IMR-90 (cell line): ENCODE measurements at regions not wholly inside any gene's neighbourhood (a gene's known extent, or its start where the extent isn't known, plus 50 kb on each side); places are given as distances from the start of the nearest gene placed in this dataset.
A peak's percentile ranks its signal among the peaks of the same experiment; 100 is the strongest.

Experiments
- ATAC-seq: fragments of 200-7000 bp; cut with Tn5 transposase; 2 replicates; pipeline ENCODE4 v1.9.1; 2020; ENCODE audit warnings: low read depth, mild to moderate bottlenecking, moderate library complexity
- BruUV-seq: library from RNA; stranded (reverse); fragments of 400-500 nt; replicated peaks from 2 replicates; lab custom pipeline; 2021; lab: Mats Ljungman, UMichigan
- CTCF ChIA-PET: fragments of 300-600 bp; formaldehyde crosslinking; extraction: SDS; loops from one replicate; lab custom pipeline; 2021; ENCODE audit warnings: antibody characterized with exemption; lab: Yijun Ruan, JAX
- POLR2A ChIA-PET: fragments of 300-600 bp; sonication (Branson Sonifier 250); formaldehyde crosslinking; loops from one replicate; lab custom pipeline; 2022; ENCODE audit warnings: antibody characterized with exemption; ENCODE audit not compliant: unreplicated experiment; lab: Charles Lee
- DNase-seq: peaks from one replicate; pipeline ENCODE4 v3.0.0; 2013
- H2AFZ ChIP-seq: replicated peaks from 2 replicates; pipeline ENCODE3; 2013; ENCODE audit warnings: low read length, mild to moderate bottlenecking; ENCODE audit not compliant: poor library complexity
- H2AK5ac ChIP-seq: 2 replicates; pipeline ENCODE4 v1.6.1; 2013; ENCODE audit warnings: low read depth, low read length, inconsistent platforms
- H2AK9ac ChIP-seq: replicated peaks from 2 replicates; pipeline ENCODE3; 2013; ENCODE audit warnings: mild to moderate bottlenecking, low read depth, low read length, moderate library complexity; ENCODE audit not compliant: poor library complexity
- H2BK120ac ChIP-seq: 2 replicates; pipeline ENCODE4 v1.6.1; 2013; ENCODE audit warnings: low read depth, low read length, inconsistent platforms
- H2BK15ac ChIP-seq: 3 replicates; pipeline ENCODE4 v1.6.1; 2013; ENCODE audit warnings: low read depth, low read length, inconsistent platforms
- H2BK20ac ChIP-seq: 2 replicates; pipeline ENCODE4 v1.6.1; 2013; ENCODE audit warnings: low read depth, mild to moderate bottlenecking, inconsistent platforms, low read length, moderate library complexity
- H2BK5ac ChIP-seq: 2 replicates; pipeline ENCODE4 v1.6.1; 2013; ENCODE audit warnings: mild to moderate bottlenecking, low read depth, low read length, inconsistent platforms; ENCODE audit not compliant: poor library complexity, severe bottlenecking
- H3K14ac ChIP-seq: replicated peaks from 2 replicates; pipeline ENCODE4 v1.6.1; 2013; ENCODE audit warnings: low read depth, low read length, inconsistent platforms
- H3K18ac ChIP-seq: 2 replicates; pipeline ENCODE4 v1.6.1; 2013; ENCODE audit warnings: low read depth, low read length, control low read depth
- H3K23ac ChIP-seq: 2 replicates; pipeline ENCODE4 v1.6.1; 2013; ENCODE audit warnings: low read depth, low read length, inconsistent platforms
- H3K27ac ChIP-seq: 2 replicates; pipeline ENCODE4 v1.5.1; 2013; ENCODE audit warnings: mild to moderate bottlenecking, control low read depth, low read length; ENCODE audit not compliant: insufficient read depth
- H3K27me3 ChIP-seq: 2 replicates; pipeline ENCODE4 v1.6.1; 2013; ENCODE audit warnings: low read length; ENCODE audit not compliant: control insufficient read depth, insufficient read depth
- H3K36me3 ChIP-seq: 2 replicates; pipeline ENCODE4 v1.6.1; 2013; ENCODE audit warnings: low read length, mixed read lengths; ENCODE audit not compliant: control insufficient read depth, insufficient read depth
- H3K4ac ChIP-seq: 2 replicates; pipeline ENCODE4 v1.6.1; 2013; ENCODE audit warnings: low read depth, low read length, inconsistent platforms
- H3K4me1 ChIP-seq: 2 replicates; pipeline ENCODE4 v1.6.1; 2013; ENCODE audit warnings: low read length, mixed read lengths; ENCODE audit not compliant: control insufficient read depth, insufficient read depth
- H3K4me2 ChIP-seq: 2 replicates; pipeline ENCODE4 v1.6.1; 2013; ENCODE audit warnings: low read depth, mild to moderate bottlenecking, control low read depth, low read length, moderate library complexity
- H3K4me3 ChIP-seq: 2 replicates; pipeline ENCODE4 v1.5.1; 2013; ENCODE audit warnings: low read depth, mild to moderate bottlenecking, control low read depth, low read length, moderate library complexity; ENCODE audit not compliant: insufficient read depth
- H3K56ac ChIP-seq: 2 replicates; pipeline ENCODE4 v1.6.1; 2013; ENCODE audit warnings: low read length, inconsistent platforms; ENCODE audit not compliant: insufficient read depth; ENCODE audit errors: extremely low read depth
- H3K79me1 ChIP-seq, 2 experiments: 2 replicates each; pipeline ENCODE4 v1.6.1; 2013; ENCODE audit warnings: low read length in 2 of 2, inconsistent platforms in 1 of 2, low read depth in 1 of 2
- H3K9ac ChIP-seq: 2 replicates; pipeline ENCODE4 v1.6.1; 2013; ENCODE audit warnings: low read depth, low read length, control low read depth
- H3K9me1 ChIP-seq: 2 replicates; pipeline ENCODE4 v1.6.1; 2013; ENCODE audit warnings: low read length, inconsistent platforms; ENCODE audit not compliant: insufficient read depth
- H3K9me3 ChIP-seq: 2 replicates; pipeline ENCODE4 v1.6.1; 2013; ENCODE audit warnings: low read length; ENCODE audit not compliant: control insufficient read depth, insufficient read depth
- H4K20me1 ChIP-seq: 2 replicates; pipeline ENCODE4 v1.6.1; 2013; ENCODE audit warnings: low read length, inconsistent platforms; ENCODE audit not compliant: insufficient read depth
- H4K5ac ChIP-seq: 2 replicates; pipeline ENCODE4 v1.6.1; 2013; ENCODE audit warnings: mild to moderate bottlenecking, low read depth, low read length, control low read depth
- H4K8ac ChIP-seq, 2 experiments: 2 replicates each; pipeline ENCODE4 v1.6.1; 2013; ENCODE audit warnings: low read depth in 2 of 2, low read length in 2 of 2, control low read depth in 1 of 2, inconsistent platforms in 1 of 2
- H4K91ac ChIP-seq: 2 replicates; pipeline ENCODE4 v1.6.1; 2013; ENCODE audit warnings: low read depth, low read length, inconsistent platforms; ENCODE audit not compliant: insufficient read depth
- BHLHE40 ChIP-seq: fragments of 150-350 bp; IDR thresholded peaks from 2 replicates; pipeline ENCODE4 v1.6.1; 2016; ENCODE audit warnings: mild to moderate bottlenecking, low read depth, low read length
- CEBPB ChIP-seq: IDR thresholded peaks from 2 replicates; pipeline ENCODE4 v1.6.1; 2012; ENCODE audit warnings: low read depth, low read length, improper control_type of control experiment
- CHD1 ChIP-seq: IDR thresholded peaks from 2 replicates; pipeline ENCODE4 v1.6.1; 2012; ENCODE audit warnings: low read depth, low read length, improper control_type of control experiment
- CTCF ChIP-seq: conservative IDR thresholded peaks from 2 replicates; pipeline ENCODE4 v1.5.1; 2012; ENCODE audit warnings: mild to moderate bottlenecking, low read depth, low read length, improper control_type of control experiment
- FOS ChIP-seq: fragments of 150-350 bp; IDR thresholded peaks from 2 replicates; pipeline ENCODE4 v1.6.1; 2016; ENCODE audit warnings: low read depth, low read length
- MAFK ChIP-seq: IDR thresholded peaks from 2 replicates; pipeline ENCODE4 v1.6.1; 2012; ENCODE audit warnings: low read depth, low read length, improper control_type of control experiment
- MAZ ChIP-seq: IDR thresholded peaks from 2 replicates; pipeline ENCODE4 v1.6.1; 2012; ENCODE audit warnings: low read depth, mild to moderate bottlenecking, low read length, improper control_type of control experiment, moderate library complexity, borderline replicate concordance
- NFE2L2 ChIP-seq: fragments of 150-350 bp; IDR thresholded peaks from 2 replicates; pipeline ENCODE4 v1.6.1; 2016; ENCODE audit warnings: low read depth, mild to moderate bottlenecking, low read length
- POLR2A ChIP-seq: IDR thresholded peaks from 2 replicates; pipeline ENCODE4 v1.6.1; 2012; ENCODE audit warnings: mild to moderate bottlenecking, low read depth, low read length
- RAD21 ChIP-seq: IDR thresholded peaks from 2 replicates; pipeline ENCODE4 v1.6.1; 2012; ENCODE audit warnings: low read length, improper control_type of control experiment
- RCOR1 ChIP-seq: IDR thresholded peaks from 2 replicates; pipeline ENCODE4 v1.6.1; 2012; ENCODE audit warnings: mild to moderate bottlenecking, low read length, improper control_type of control experiment; ENCODE audit not compliant: insufficient replicate concordance
- RFX5 ChIP-seq: IDR thresholded peaks from 2 replicates; pipeline ENCODE4 v1.8.0; 2012; ENCODE audit warnings: low read depth, mild to moderate bottlenecking, low read length, moderate library complexity
- WGBS, 2 experiments: methylation state at CpG; one replicate each; pipeline versions ENCODE4 v1.1.5 to v1.1.7; 2013; ENCODE audit warnings: missing lambda C conversion rate in 2 of 2; ENCODE audit not compliant: insufficient read length in 1 of 2; ENCODE audit errors: extremely low coverage in 2 of 2; 5-methylcytosine and 5-hydroxymethylcytosine counted together
- dilution Hi-C: fragments of 300-500 bp; cut with HindIII; formaldehyde crosslinking; loops from one replicate; pipeline ENCODE4 v1.14.3; 2018; ENCODE audit warnings: low sequenced_read_pairs; ENCODE audit not compliant: unreplicated experiment
- in situ Hi-C: fragments of 300-500 bp; cut with MboI; formaldehyde crosslinking; loops from 3 replicates; pipeline ENCODE4 v1.14.3; 2019; ENCODE audit warnings: low sequenced_read_pairs, inconsistent platforms, mixed read lengths
- intact Hi-C: fragments of 100-400 bp; cut with micrococcal nuclease; formaldehyde crosslinking; loops from 2 replicates; pipeline ENCODE4 v1.10.0; 2022
- TF ChIP-seq, protein P1 (sequence below): fragments of 150-350 bp; IDR thresholded peaks from 2 replicates; pipeline ENCODE4 v1.6.1; 2017; ENCODE audit warnings: mild to moderate bottlenecking, antibody characterized with exemption, low read length, low read depth
- TF ChIP-seq, protein P2 (sequence below): fragments of 150-350 bp; IDR thresholded peaks from 2 replicates; pipeline ENCODE4 v1.6.1; 2016; ENCODE audit warnings: low read depth, mild to moderate bottlenecking, low read length, moderate library complexity, borderline replicate concordance

- CTCF ChIA-PET: no interaction called here
- no peak overlapping the region for H4K5ac ChIP-seq
- H4K20me1 ChIP-seq: no peaks in the 10 kb centered on the region
- H2AK9ac ChIP-seq: no peak overlapping the region
- peak overlapping the region; percentile 58 for H2AK5ac ChIP-seq
- peak overlapping the region in 1 of 2 experiments; percentile 9; a peak in 1 of 4 replicates for H4K8ac ChIP-seq
- intact Hi-C loops (no loop called here), dilution Hi-C loops (no loop called here), in situ Hi-C loops (no loop called here)
- peak overlapping the region; percentile 66 for H2BK20ac ChIP-seq
- H2AFZ ChIP-seq: peak overlapping the region; percentile 52
- 0 out of 2 replicates have a peak, but pooled peaks cover 2% of the 10 kb centered on the region for H3K9me1 ChIP-seq
- H2BK120ac ChIP-seq: peak overlapping the region; percentile 37
- H3K79me1 ChIP-seq: no peaks in the 10 kb centered on the region
- H3K27ac ChIP-seq: no peak overlapping the region
- H3K14ac ChIP-seq: peak overlapping the region; percentile 85; the same call in 1 of the 2 replicates
- H3K9ac ChIP-seq: no peak overlapping the region
- no CpG with 5 or more reads among the region's 7 CpGs for WGBS, 2 experiments
- H3K4ac ChIP-seq: peak overlapping the region; percentile 52
- no peak overlapping the region for H3K4me3 ChIP-seq
- H3K4me2 ChIP-seq: no peak overlapping the region
- no peak for ATAC-seq
- no peaks in the 10 kb centered on the region for H3K36me3 ChIP-seq
- H4K91ac ChIP-seq: no peak overlapping the region; the same call in 1 of the 2 replicates
- H3K56ac ChIP-seq: no peak overlapping the region
- peak overlapping the region; percentile 83; the same call in 2 of the 3 replicates for H2BK15ac ChIP-seq
- no peaks in the 10 kb centered on the region for H3K27me3 ChIP-seq
- DNase-seq: no peak
- BruUV-seq: no TSS peak
- no peaks in the 10 kb centered on the region for H3K9me3 ChIP-seq
- peak overlapping the region; percentile 59; the same call in 1 of the 2 replicates for H3K23ac ChIP-seq
- H2BK5ac ChIP-seq: no peak overlapping the region
- H3K18ac ChIP-seq: no peak overlapping the region
- POLR2A ChIA-PET: no interaction called here
- peaks cover 8% of the 10 kb centered on the region; the same call in 1 of the 2 replicates for H3K4me1 ChIP-seq
- TF ChIP-seq CHD1: no peak
- no peak for TF ChIP-seq FOS
- no peak for TF ChIP-seq CTCF
- TF ChIP-seq MAFK: no peak
- no peak for TF ChIP-seq RFX5
- TF ChIP-seq BHLHE40: no peak
- no peak for TF ChIP-seq POLR2A
- TF ChIP-seq, protein P1, sequence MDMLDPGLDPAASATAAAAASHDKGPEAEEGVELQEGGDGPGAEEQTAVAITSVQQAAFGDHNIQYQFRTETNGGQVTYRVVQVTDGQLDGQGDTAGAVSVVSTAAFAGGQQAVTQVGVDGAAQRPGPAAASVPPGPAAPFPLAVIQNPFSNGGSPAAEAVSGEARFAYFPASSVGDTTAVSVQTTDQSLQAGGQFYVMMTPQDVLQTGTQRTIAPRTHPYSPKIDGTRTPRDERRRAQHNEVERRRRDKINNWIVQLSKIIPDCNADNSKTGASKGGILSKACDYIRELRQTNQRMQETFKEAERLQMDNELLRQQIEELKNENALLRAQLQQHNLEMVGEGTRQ: no peak
- TF ChIP-seq, protein P2, sequence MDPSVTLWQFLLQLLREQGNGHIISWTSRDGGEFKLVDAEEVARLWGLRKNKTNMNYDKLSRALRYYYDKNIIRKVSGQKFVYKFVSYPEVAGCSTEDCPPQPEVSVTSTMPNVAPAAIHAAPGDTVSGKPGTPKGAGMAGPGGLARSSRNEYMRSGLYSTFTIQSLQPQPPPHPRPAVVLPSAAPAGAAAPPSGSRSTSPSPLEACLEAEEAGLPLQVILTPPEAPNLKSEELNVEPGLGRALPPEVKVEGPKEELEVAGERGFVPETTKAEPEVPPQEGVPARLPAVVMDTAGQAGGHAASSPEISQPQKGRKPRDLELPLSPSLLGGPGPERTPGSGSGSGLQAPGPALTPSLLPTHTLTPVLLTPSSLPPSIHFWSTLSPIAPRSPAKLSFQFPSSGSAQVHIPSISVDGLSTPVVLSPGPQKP: no peak
- TF ChIP-seq CEBPB: no peak
- TF ChIP-seq RAD21: no peak
- no peak for TF ChIP-seq MAZ
- no peak for TF ChIP-seq NFE2L2
- no peak for TF ChIP-seq RCOR1
Observed at GRCh38 chr4:53695540-53696463, 104.5 kb upstream of the LNX1 start.
